ENCODE measurements at regions not wholly inside any gene's neighbourhood (a gene's known extent, or its start where the extent isn't known, plus 50 kb on each side); places are given as distances from the start of the nearest gene placed in this dataset.

- H3K4me1 ChIP-seq = no peaks in the 10 kb centered on the region
- DNase-seq = no peak
- H3K36me3 ChIP-seq = no peaks in the 10 kb centered on the region
- intact Hi-C loops (cut with DNase I; ENCODE audit: low total_unique reads) = no loop called here
- H3K27me3 ChIP-seq (replicated peaks in 1 of 7) = no peaks in the 10 kb centered on the region
- H3K27ac ChIP-seq = no peak overlapping the region
- 73 to 89% (median 83%) methylated on average over 1 of the region's 1 CpG for WGBS, 5 donors
- TF ChIP-seq POLR2A (IDR thresholded peaks at IDR 0.05) = no peak
- no peak for TF ChIP-seq CTCF (IDR thresholded peaks at IDR 0.05 in 8 of 11, conservative IDR thresholded peaks at IDR 0.05 in 3 of 11)
- no peak for TF ChIP-seq POLR2AphosphoS5 (IDR thresholded peaks at IDR 0.05)
- H3K9me3 ChIP-seq = no peaks in the 10 kb centered on the region
- no peak overlapping the region for H3K4me3 ChIP-seq
Measured at GRCh38 chr12:126932156-126932555, 1334.8 kb upstream of the TMEM132C start.

GRCh38 chr12:126935435-126935834 is 1331.5 kb upstream of the TMEM132C start:
- Histone ChIP-seq H3K27me3 (replicated peaks in 1 of 7) (no peaks in the 10 kb centered on the region), H3K36me3 (no peaks in the 10 kb centered on the region), H3K4me3 (no peak overlapping the region), H3K4me1 (no peaks in the 10 kb centered on the region), H3K27ac (no peak overlapping the region), H3K9me3 (no peaks in the 10 kb centered on the region)
- DNase-seq = no peak
- WGBS, 5 donors = 86 to 89% (median 87%) methylated on average over 4 of the region's 4 CpGs
- intact Hi-C loops (cut with DNase I; ENCODE audit: low total_unique reads) = no loop called here
- TF ChIP-seq POLR2A (IDR thresholded peaks at IDR 0.05) = no peak
- TF ChIP-seq CTCF (IDR thresholded peaks at IDR 0.05 in 8 of 11, conservative IDR thresholded peaks at IDR 0.05 in 3 of 11) = no peak
- no peak for TF ChIP-seq POLR2AphosphoS5 (IDR thresholded peaks at IDR 0.05)

- peak overlapping the region in 1 of 8 donors; percentile 12 for H3K4me3 ChIP-seq
- 34 to 70% (median 44%) methylated on average over 11 of the region's 11 CpGs for WGBS, 5 donors
- peaks cover 0 to 5% (median 3%) of the 10 kb centered on the region in 8 donors for H3K9me3 ChIP-seq
- intact Hi-C loops (cut with DNase I; ENCODE audit: low total_unique reads) = no loop called here
- TF ChIP-seq POLR2A (IDR thresholded peaks at IDR 0.05) (no peak), POLR2AphosphoS5 (IDR thresholded peaks at IDR 0.05) (no peak), CTCF (IDR thresholded peaks at IDR 0.05 in 8 of 11, conservative IDR thresholded peaks at IDR 0.05 in 3 of 11) (no peak)
- H3K27ac ChIP-seq = no peak overlapping the region
- no peaks in the 10 kb centered on the region for H3K36me3 ChIP-seq
- H3K27me3 ChIP-seq (replicated peaks in 1 of 7) = no peaks in the 10 kb centered on the region
- H3K4me1 ChIP-seq = no peaks in the 10 kb centered on the region
- DNase-seq = no peak
Measured at GRCh38 chr12:126936181-126936851, 1330.7 kb upstream of the TMEM132C start.

GRCh38 chr12:126937431-126937830 is 1329.5 kb upstream of the TMEM132C start:
- no peak overlapping the region for H3K27ac ChIP-seq
- intact Hi-C loops (cut with DNase I; ENCODE audit: low total_unique reads) = no loop called here
- H3K9me3 ChIP-seq = peaks cover 0 to 12% (median 10%) of the 10 kb centered on the region in 8 donors
- TF ChIP-seq CTCF (IDR thresholded peaks at IDR 0.05 in 8 of 11, conservative IDR thresholded peaks at IDR 0.05 in 3 of 11) (no peak), POLR2AphosphoS5 (IDR thresholded peaks at IDR 0.05) (no peak), POLR2A (IDR thresholded peaks at IDR 0.05) (no peak)
- no peaks in the 10 kb centered on the region for H3K36me3 ChIP-seq
- no peak for DNase-seq
- 71 to 82% (median 71%) methylated on average over 1 of the region's 1 CpG for WGBS, 5 donors
- no peak overlapping the region for H3K4me3 ChIP-seq
- no peaks in the 10 kb centered on the region for H3K4me1 ChIP-seq
- no peaks in the 10 kb centered on the region for H3K27me3 ChIP-seq (replicated peaks in 1 of 7)
